CD14-positive monocyte (primary cell): ENCODE measurements at regions not wholly inside any gene's neighbourhood (a gene's known extent, or its start where the extent isn't known, plus 50 kb on each side); places are given as distances from the start of the nearest gene placed in this dataset.

ENCODE experiments used
- DNase-seq, 3 donors: peaks; one replicate each; pipeline ENCODE4 v3.0.0-alpha.2; 2011 to 2022
- H2AFZ ChIP-seq: 2 replicates; pipeline ENCODE4 v1.6.0; 2012; ENCODE audit warnings: mild to moderate bottlenecking, low read depth, low read length, inconsistent platforms; ENCODE audit not compliant: insufficient read depth, poor library complexity, severe bottlenecking
- H3K27ac ChIP-seq, 2 donors: 1 replicate in 1 of 2; 2 replicates in 1 of 2; pipeline ENCODE4 v1.5.1; 2012 to 2013; ENCODE audit warnings: low read length in 2 of 2, control low read depth in 1 of 2, inconsistent platforms in 1 of 2, low read depth in 1 of 2, mild to moderate bottlenecking in 1 of 2
- H3K27me3 ChIP-seq, 2 donors: one replicate each; pipeline versions ENCODE4 v1.6.0 to v1.6.1; 2011 to 2013; ENCODE audit warnings: low read length in 2 of 2; ENCODE audit not compliant: control insufficient read depth in 2 of 2, insufficient read depth in 2 of 2
- H3K36me3 ChIP-seq, 2 donors: replicated peaks in 1 of 2; 1 replicate in 1 of 2; 2 replicates in 1 of 2; pipeline versions ENCODE4 v1.5.1 to v1.6.1; 2012 to 2013; ENCODE audit warnings: low read length in 2 of 2, control low read depth in 1 of 2, inconsistent platforms in 1 of 2, mild to moderate bottlenecking in 1 of 2; ENCODE audit not compliant: insufficient read depth in 2 of 2, control insufficient read depth in 1 of 2
- H3K4me1 ChIP-seq, 2 donors: 1 replicate in 1 of 2; 2 replicates in 1 of 2; pipeline versions ENCODE4 v1.5.1 to v1.6.1; 2012 to 2013; ENCODE audit warnings: low read length in 2 of 2, control low read depth in 1 of 2, inconsistent platforms in 1 of 2, mild to moderate bottlenecking in 1 of 2, moderate library complexity in 1 of 2; ENCODE audit not compliant: insufficient read depth in 2 of 2, control insufficient read depth in 1 of 2
- H3K4me2 ChIP-seq: replicated peaks from 2 replicates; pipeline ENCODE3; 2012; ENCODE audit warnings: low read length, moderate library complexity, mild to moderate bottlenecking; ENCODE audit not compliant: poor library complexity, severe bottlenecking; ENCODE audit errors: extremely low read depth
- H3K4me3 ChIP-seq, 3 experiments: fragments of 200-600 bp in 1 of 3; sonication (generic) in 1 of 3; replicated peaks in 1 of 3; 1 replicate in 2 of 3; 2 replicates in 1 of 3; pipeline ENCODE4 v1.5.1; 2011 to 2013; ENCODE audit warnings: low read length in 3 of 3, mild to moderate bottlenecking in 3 of 3, control low read depth in 2 of 3, low read depth in 2 of 3, inconsistent platforms in 1 of 3, moderate library complexity in 1 of 3
- H3K79me2 ChIP-seq: 2 replicates; pipeline ENCODE4 v1.6.0; 2012; ENCODE audit warnings: mild to moderate bottlenecking, control low read depth, inconsistent platforms, low read length, moderate library complexity; ENCODE audit not compliant: insufficient read depth
- H3K9ac ChIP-seq: 2 replicates; pipeline ENCODE4 v1.6.0; 2017; ENCODE audit warnings: low read length, mild to moderate bottlenecking; ENCODE audit not compliant: insufficient read depth, poor library complexity, severe bottlenecking
- H3K9me3 ChIP-seq, 2 donors: replicated peaks in 1 of 2; 1 replicate in 1 of 2; 2 replicates in 1 of 2; pipeline versions ENCODE4 v1.5.1 to v1.6.1; 2012 to 2013; ENCODE audit warnings: low read length in 2 of 2, control low read depth in 1 of 2; ENCODE audit not compliant: control insufficient read depth in 1 of 2, insufficient read depth in 1 of 2
- H4K20me1 ChIP-seq: 2 replicates; pipeline ENCODE4 v1.6.0; 2012; ENCODE audit warnings: mild to moderate bottlenecking, low read length, control low read depth, moderate library complexity; ENCODE audit not compliant: insufficient read depth
- H3K27ac Mint-ChIP-seq, 7 donors: one replicate each; pipeline ENCODE4 v1.8.0; 2020; ENCODE audit warnings: mild to moderate bottlenecking in 7 of 7, mixed read lengths in 7 of 7, moderate library complexity in 6 of 7, inconsistent platforms in 2 of 7
- H3K27me3 Mint-ChIP-seq, 3 donors: one replicate each; pipeline ENCODE4 v1.8.0; 2021 to 2022; ENCODE audit warnings: low read depth in 3 of 3, mild to moderate bottlenecking in 3 of 3, mixed read lengths in 3 of 3, moderate library complexity in 3 of 3, inconsistent platforms in 1 of 3
- H3K36me3 Mint-ChIP-seq, 2 donors: one replicate each; pipeline ENCODE4 v1.8.0; 2020; ENCODE audit warnings: mixed read lengths in 2 of 2, inconsistent platforms in 1 of 2, mild to moderate bottlenecking in 1 of 2
- H3K4me1 Mint-ChIP-seq: one replicate; pipeline ENCODE4 v1.8.0; 2020; ENCODE audit warnings: mild to moderate bottlenecking, mixed read lengths
- H3K4me3 Mint-ChIP-seq, 2 donors: one replicate each; pipeline ENCODE4 v1.8.0; 2020; ENCODE audit warnings: mild to moderate bottlenecking in 2 of 2, mixed read lengths in 2 of 2, moderate library complexity in 1 of 2
- H3K9me3 Mint-ChIP-seq, 7 donors: one replicate each; pipeline ENCODE4 v1.8.0; 2020 to 2022; ENCODE audit warnings: mixed read lengths in 7 of 7, mild to moderate bottlenecking in 6 of 7, moderate library complexity in 6 of 7, inconsistent platforms in 2 of 7
- WGBS: methylation state at CpG from one replicate; pipeline ENCODE4 v1.1.5; 2013; ENCODE audit warnings: missing lambda C conversion rate; ENCODE audit not compliant: insufficient coverage; 5-methylcytosine and 5-hydroxymethylcytosine counted together
- intact Hi-C, 2 donors: fragments of 100-400 bp; cut with micrococcal nuclease; formaldehyde crosslinking; loops; one replicate each; pipeline versions ENCODE4 v1.15.0 to v1.15.1; 2023
- TF ChIP-seq, protein P1 (sequence below): fragments of 200-600 bp; IDR thresholded peaks from one replicate; pipeline ENCODE4 v1.8.0; 2022; ENCODE audit warnings: antibody characterized with exemption, mild to moderate bottlenecking

DNA sequence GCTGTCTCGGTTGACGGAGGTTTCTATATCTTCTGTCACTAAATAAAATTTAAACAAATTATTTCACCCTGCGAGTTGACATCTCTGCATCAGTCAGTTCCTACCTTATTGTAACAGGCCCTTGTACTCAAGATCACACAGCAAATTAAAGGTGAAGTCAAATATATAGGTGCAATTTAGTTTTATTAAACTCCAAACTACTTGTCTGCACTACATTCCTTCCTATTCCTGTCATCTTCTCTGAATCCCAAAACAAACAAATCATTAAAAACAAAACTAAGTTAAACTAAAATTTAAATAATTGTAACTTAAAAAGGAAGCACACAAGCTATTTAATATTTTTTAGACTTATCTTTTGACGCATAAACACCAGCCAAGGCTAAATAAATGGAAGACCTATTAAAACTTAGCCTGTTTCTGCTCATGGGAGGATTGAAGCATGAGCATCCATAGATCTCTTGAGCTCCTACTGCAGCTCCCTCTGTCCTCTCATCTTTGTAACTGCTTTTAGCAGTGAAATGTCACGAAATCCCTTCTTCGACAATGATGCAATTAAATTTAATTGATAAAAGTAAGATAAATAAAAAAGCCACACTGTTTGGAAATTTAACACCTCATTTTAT lies 1152.3 kb upstream of the GJE1 start:
- no peak for DNase-seq
- WGBS, result 0% methylated on average over 1 of the region's 6 CpGs
- Histone ChIP-seq H3K4me1 (no peaks in the 10 kb centered on the region), H3K36me3 (no peaks in the 10 kb centered on the region), H3K4me3 (no peak overlapping the region), H3K9me3 (no peaks in the 10 kb centered on the region), H2AFZ (no peak overlapping the region), H3K9ac (no peak overlapping the region), H4K20me1 (no peaks in the 10 kb centered on the region), H3K27ac (no peak overlapping the region), H3K4me2 (no peak overlapping the region), H3K79me2 (no peaks in the 10 kb centered on the region), H3K27me3 (no peaks in the 10 kb centered on the region)
- Mint-ChIP-seq H3K4me1 (no peaks in the 10 kb centered on the region), H3K36me3 (no peaks in the 10 kb centered on the region), H3K4me3 (no peak overlapping the region), H3K27ac (no peak overlapping the region), H3K27me3 (peaks cover 0 to 3% (median 0%) of the 10 kb centered on the region in 3 donors), H3K9me3 (peaks cover under 1 to 5% (median 3%) of the 10 kb centered on the region in 7 donors)
- TF ChIP-seq, protein P1, sequence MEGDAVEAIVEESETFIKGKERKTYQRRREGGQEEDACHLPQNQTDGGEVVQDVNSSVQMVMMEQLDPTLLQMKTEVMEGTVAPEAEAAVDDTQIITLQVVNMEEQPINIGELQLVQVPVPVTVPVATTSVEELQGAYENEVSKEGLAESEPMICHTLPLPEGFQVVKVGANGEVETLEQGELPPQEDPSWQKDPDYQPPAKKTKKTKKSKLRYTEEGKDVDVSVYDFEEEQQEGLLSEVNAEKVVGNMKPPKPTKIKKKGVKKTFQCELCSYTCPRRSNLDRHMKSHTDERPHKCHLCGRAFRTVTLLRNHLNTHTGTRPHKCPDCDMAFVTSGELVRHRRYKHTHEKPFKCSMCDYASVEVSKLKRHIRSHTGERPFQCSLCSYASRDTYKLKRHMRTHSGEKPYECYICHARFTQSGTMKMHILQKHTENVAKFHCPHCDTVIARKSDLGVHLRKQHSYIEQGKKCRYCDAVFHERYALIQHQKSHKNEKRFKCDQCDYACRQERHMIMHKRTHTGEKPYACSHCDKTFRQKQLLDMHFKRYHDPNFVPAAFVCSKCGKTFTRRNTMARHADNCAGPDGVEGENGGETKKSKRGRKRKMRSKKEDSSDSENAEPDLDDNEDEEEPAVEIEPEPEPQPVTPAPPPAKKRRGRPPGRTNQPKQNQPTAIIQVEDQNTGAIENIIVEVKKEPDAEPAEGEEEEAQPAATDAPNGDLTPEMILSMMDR, result no peak
- intact Hi-C loops, result no loop called here

- Histone ChIP-seq H3K4me2 (no peak overlapping the region), H3K27ac (no peak overlapping the region), H2AFZ (no peak overlapping the region), H3K27me3 (no peaks in the 10 kb centered on the region), H3K9ac (no peak overlapping the region), H3K79me2 (no peaks in the 10 kb centered on the region), H4K20me1 (no peaks in the 10 kb centered on the region), H3K36me3 (no peaks in the 10 kb centered on the region), H3K4me1 (no peaks in the 10 kb centered on the region), H3K4me3 (no peak overlapping the region), H3K9me3 (no peaks in the 10 kb centered on the region)
- H3K4me1 Mint-ChIP-seq, result no peaks in the 10 kb centered on the region
- no peak overlapping the region for H3K4me3 Mint-ChIP-seq
- no peaks in the 10 kb centered on the region for H3K36me3 Mint-ChIP-seq
- WGBS, result no CpG with 5 or more reads among the region's 4 CpGs
- H3K27me3 Mint-ChIP-seq, result peaks cover 0 to 3% (median 0%) of the 10 kb centered on the region in 3 donors
- peaks cover 1 to 10% (median 4%) of the 10 kb centered on the region in 7 donors for H3K9me3 Mint-ChIP-seq
- TF ChIP-seq, protein P1, result no peak
- intact Hi-C loops, result no loop called here
- H3K27ac Mint-ChIP-seq, result no peak overlapping the region
- no peak for DNase-seq
Measured at GRCh38 chr6:140979642-140980091, 1153.1 kb upstream of the GJE1 start.
